GM21360 (cell line): ENCODE measurements at regions not wholly inside any gene's neighbourhood (a gene's known extent, or its start where the extent isn't known, plus 50 kb on each side); places are given as distances from the start of the nearest gene placed in this dataset.

Source experiments
- ATAC-seq: cut with Tn5 transposase; IDR thresholded peaks from one replicate; pipeline ENCODE4 v1.9.1; 2021; ENCODE audit warnings: mild to moderate bottlenecking, moderate library complexity; ENCODE audit not compliant: unreplicated experiment

- no peak for ATAC-seq
Measured at GRCh38 chr5:93886917-93887361, 145.5 kb upstream of the POU5F2 start.

DNA sequence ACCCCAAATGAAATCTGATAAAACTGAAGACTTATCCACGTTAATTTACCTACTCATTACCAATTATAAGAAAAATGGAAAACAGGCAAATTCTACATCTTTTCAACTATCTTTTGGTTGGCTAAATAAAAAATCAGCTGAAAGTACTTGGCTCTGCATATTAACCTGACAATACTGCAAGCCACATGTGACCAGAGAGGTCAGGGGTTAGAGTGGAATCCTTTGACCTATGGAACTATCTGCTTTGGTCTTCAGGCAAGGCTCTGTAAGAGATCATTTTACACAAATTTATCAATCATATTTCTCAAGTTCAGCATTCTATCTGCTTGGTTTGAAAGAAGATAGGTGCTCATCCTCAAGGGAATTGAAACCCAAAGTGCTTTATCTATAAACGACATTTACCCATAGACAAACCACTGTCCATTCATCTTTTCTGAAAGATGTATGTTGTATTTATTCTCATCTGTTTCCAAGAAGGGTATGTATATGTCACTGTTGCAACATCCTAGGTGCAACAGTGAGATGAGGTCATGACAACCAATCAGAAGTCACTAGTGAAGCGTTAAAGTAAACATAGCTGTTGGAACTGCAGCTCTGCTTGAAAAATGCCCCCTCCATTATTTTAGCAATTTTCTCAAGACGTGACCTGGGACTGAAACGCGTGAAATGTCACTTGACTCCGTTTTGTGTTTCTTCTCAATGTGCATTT lies 144.9 kb upstream of the POU5F2 start:
- ATAC-seq, result no peak

- ATAC-seq, result no peak
Measured at GRCh38 chr5:93884254-93884653, 142.9 kb upstream of the POU5F2 start.

DNA sequence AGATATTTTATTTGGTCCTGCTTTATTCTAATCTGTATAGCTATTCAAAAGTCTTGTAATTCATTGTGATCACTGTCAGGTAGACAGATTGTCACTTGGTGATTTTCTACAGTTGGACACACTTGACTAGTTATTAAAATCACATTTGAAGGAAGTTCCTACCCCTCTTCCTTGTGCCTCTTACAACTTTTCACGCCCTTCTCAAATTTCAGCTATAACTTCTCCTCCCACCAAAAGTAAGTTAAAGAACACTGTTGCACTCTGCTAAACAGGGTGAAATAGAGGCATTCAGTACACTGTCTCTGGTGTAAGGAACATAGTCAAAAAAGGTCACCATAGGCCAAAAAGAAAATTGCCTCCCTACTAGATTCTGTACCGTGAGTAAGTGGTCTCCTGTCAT lies 142.1 kb upstream of the POU5F2 start:
- ATAC-seq, result no peak

GRCh38 chr5:93875693-93876092 lies 134.3 kb upstream of the POU5F2 start:
- no peak for ATAC-seq

DNA sequence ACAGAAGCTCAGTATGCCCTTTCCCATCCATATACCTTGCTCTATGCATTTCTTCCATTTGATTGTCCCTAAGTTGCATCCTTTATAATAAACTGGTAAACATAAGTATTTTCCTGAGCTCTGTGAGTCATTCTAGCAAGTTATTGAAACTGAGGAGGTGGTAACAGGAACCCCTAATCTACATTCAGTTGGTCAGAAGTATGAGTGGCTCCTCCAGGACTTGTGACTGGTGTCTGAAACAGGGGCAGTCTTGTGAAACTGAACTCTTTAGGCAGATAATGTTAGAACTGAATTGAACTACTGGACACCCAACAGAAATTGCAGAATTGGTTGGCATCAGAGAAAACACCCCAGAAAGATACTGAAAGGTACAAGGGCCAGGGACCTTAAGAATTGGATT lies 133.1 kb upstream of the POU5F2 start:
- ATAC-seq, result peak; percentile 73

DNA sequence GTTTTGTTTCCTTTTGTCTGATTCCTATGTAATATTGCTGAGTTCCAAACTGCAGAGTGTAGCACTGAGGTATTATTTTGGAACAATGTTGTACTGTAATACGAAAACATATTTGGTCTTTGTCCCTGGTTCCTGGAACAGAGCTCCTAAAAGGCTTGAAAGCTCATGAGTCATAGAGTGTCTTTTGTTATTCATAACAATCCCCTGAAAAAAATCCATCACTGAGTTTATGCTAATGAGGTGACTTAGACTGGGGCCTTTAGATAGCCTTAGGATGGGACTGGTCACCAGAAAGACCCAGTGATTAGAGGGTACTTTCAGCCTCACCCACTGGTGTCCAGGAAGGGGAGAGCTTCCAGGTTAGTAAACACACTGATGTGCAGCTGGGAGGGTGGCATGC lies 132.7 kb upstream of the POU5F2 start:
- peak; percentile 71 for ATAC-seq

GRCh38 chr5:93873211-93873736 lies 131.9 kb upstream of the POU5F2 start:
- no peak for ATAC-seq

- ATAC-seq, result no peak
Measured at GRCh38 chr5:93870649-93871048, 129.2 kb upstream of the POU5F2 start.

DNA sequence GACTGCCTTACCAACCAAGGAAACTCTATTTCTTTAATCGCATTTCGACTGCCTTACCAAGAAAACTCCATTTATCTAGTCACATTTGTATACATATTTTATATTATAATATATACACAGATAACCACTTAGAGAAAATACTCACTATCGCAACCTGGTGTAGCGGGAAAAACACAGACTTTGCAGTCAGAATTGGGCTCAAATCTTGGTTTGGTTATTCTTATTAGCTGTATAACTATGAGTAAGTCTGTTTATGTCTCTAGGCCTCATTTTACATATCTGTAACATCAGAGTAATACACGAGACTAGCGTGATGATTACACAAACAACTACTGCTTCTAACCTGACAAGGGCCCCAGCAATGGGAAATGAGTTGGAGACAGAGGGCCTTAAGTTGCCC lies 127.5 kb upstream of the POU5F2 start:
- no peak for ATAC-seq

DNA sequence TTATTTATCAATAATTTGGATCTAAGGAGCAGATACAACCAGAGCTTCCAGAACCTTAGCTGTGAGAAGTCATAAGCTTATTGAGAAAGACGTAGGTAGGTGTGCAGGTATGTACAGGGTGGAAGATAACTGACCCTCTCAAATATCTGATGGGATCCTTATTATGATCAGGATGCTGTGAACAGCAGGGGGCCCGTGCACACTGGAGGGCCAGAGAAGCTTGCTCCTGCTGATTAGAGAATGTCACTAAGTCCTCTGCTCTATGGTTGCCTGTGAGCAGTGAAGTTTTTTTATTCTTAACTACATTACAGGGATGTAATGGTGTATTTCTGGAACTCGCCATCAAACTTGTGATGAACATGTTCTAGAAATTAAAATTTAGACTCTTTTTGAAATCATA lies 108.9 kb upstream of the POU5F2 start:
- no peak for ATAC-seq

GRCh38 chr5:93845376-93845775 lies 104.0 kb upstream of the POU5F2 start:
- no peak for ATAC-seq

DNA sequence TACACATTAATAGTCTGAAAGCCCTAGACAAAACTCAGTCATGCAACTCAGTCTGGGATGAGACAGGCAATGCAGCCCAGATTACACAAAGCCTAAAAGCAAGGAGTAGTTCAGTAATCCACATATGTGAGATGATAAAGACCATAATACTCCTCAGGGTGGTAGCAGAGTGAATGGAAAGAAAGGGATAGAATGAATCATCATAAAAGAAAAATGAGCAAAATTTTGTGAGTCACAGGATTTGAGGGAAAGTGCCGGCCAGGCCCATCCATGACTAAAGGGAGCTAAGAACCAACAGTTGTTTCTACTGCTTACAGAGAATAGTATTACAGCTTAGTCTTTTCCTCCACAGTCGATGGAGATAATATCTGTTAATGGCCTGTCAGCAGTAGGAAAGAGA lies 90.0 kb upstream of the POU5F2 start:
- no peak for ATAC-seq

GRCh38 chr5:93830893-93831292 lies 89.5 kb upstream of the POU5F2 start:
- ATAC-seq, result no peak

DNA sequence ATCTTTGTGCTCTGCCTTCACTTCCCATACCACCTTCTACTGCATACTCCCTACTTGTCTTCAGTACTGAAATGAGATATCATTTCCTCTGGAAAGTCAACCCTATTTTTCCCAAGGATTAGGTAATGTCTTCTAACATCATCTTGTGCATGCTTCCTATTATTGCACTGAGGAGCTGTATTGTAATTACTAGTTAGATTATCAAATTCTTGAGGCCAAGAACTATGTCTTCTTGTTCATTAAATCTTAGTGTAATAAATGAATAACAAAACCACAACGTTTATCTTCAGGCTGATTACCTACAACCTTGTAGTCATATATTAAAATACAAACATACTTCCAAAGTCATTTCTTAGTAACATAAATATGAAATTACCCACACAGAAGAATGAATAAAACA lies 87.9 kb upstream of the POU5F2 start:
- no peak for ATAC-seq

DNA sequence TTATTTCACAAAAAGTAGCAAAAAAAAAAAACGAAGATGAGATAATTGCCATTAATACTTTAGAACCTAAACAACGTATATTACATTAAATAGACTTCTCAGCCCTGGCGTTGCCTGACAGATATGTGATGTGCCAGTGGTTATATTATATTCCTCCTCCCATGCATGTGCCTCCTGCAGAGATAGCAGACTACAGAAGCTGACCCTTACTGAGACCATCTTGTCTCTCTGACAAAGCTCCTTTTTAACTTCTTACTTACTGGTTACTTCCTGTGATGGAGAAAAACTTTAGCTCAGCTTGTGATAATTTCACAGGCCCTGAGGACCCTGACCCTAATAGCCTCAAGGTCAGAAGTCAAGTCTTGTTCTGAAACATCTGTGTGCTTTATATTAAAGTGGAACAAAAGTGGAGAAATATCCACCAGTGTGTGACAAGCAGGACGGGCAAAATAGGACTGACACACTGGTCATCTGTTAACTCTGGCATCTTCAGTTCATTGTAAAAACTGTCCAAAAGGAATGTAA lies 80.6 kb upstream of the POU5F2 start:
- no peak for ATAC-seq

DNA sequence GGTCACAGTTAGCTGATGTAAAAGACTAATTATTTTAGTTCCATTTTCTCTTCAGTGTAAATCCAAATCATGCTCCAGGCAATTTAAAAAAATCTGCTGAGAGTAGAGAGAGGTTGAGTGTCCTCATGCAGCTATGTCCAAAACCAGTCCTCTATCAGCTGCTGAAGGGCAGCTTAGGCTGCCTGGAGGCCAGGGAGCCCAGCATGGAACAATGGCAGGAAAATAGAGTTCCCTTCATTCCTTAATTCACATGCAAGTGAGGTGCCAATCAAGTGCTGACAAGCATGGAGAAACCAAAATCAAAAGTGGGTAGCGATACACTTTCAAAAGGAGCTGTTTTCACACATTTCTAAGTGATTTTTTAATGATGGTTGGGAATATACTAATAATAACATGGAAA lies 78.3 kb upstream of the POU5F2 start:
- ATAC-seq, result no peak

- ATAC-seq, result no peak
Measured at GRCh38 chr5:93810780-93811179, 69.4 kb upstream of the POU5F2 start.

DNA sequence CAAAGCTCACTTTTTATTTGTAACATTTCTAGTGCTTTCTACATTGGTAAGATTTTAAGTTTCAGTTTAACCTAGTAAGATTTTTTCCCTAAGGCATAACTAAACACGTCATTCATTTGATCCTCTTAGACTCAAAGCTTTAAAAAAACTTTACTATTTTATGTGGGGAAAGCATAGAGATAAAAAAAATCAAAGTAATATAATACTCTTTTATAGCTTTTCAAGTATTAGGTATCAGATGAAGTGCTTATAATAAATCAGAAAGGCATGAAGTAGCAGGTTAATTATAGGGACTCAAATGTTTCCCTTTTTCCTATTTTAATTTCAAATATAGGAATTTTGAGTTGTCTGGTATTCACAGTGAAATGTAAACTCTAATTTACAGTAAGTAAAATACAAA lies 68.0 kb upstream of the POU5F2 start:
- no peak for ATAC-seq

- ATAC-seq, result no peak
Measured at GRCh38 chr5:93807846-93808245, 66.4 kb upstream of the POU5F2 start.

- ATAC-seq, result no peak
Measured at GRCh38 chr5:93805616-93806379, 64.4 kb upstream of the POU5F2 start.
